Stimulated activated naive CD8-positive, alpha-beta T cell treated with anti-CD3 and anti-CD28 coated beads, Interleukin-15, Interleukin-2, amounts not matched to agents 100 U/mL and 50 U/mL, for 24 hours (primary cell): ENCODE measurements at regions not wholly inside any gene's neighbourhood (a gene's known extent, or its start where the extent isn't known, plus 50 kb on each side); places are given as distances from the start of the nearest gene placed in this dataset.
"Not testable (repeated sequence)": the region's sequence is repeated elsewhere in the genome, so short reads cannot be mapped to it uniquely, and the experiment has no call there.

ENCODE experiments used
- ATAC-seq: fragments of 150-1000 bp; cut with Tn5 transposase; one replicate; pipeline ENCODE4 v1.10.0; 2021
- DNase-seq: peaks from one replicate; pipeline ENCODE4 v3.0.0; 2021

- no peak for DNase-seq
- no peak for ATAC-seq
Measured at GRCh38 chr3:145175626-145176025, 985.4 kb downstream of the PLOD2 start.

GRCh38 chr3:145176907-145177306 lies 984.1 kb downstream of the PLOD2 start:
- ATAC-seq, result no peak
- no peak for DNase-seq

GRCh38 chr3:145177828-145178227 lies 983.2 kb downstream of the PLOD2 start:
- DNase-seq (no peak), ATAC-seq (no peak)

GRCh38 chr3:145182196-145182911 lies 978.6 kb downstream of the PLOD2 start:
- DNase-seq (no peak), ATAC-seq (no peak)

GRCh38 chr3:145183261-145183660 lies 977.7 kb downstream of the PLOD2 start:
- DNase-seq, result no peak
- ATAC-seq, result no peak

- DNase-seq (no peak), ATAC-seq (no peak)
Measured at GRCh38 chr3:145188079-145188770, 972.8 kb downstream of the PLOD2 start.

- no peak for DNase-seq
- ATAC-seq, result no peak
Measured at GRCh38 chr3:145190138-145190537, 970.8 kb downstream of the PLOD2 start.

GRCh38 chr3:145190761-145191160 lies 970.2 kb downstream of the PLOD2 start:
- DNase-seq (no peak), ATAC-seq (no peak)

- DNase-seq (no peak), ATAC-seq (no peak)
Measured at GRCh38 chr3:145191543-145191942, 969.4 kb downstream of the PLOD2 start.

- DNase-seq, result no peak
- ATAC-seq, result no peak
Measured at GRCh38 chr3:145197051-145197820, 963.7 kb downstream of the PLOD2 start.

GRCh38 chr3:145197821-145198220 lies 963.2 kb downstream of the PLOD2 start:
- ATAC-seq, result no peak
- no peak for DNase-seq

GRCh38 chr3:145209561-145209960 lies 951.4 kb downstream of the PLOD2 start:
- DNase-seq (no peak), ATAC-seq (no peak)

GRCh38 chr3:145219355-145220235 lies 941.4 kb downstream of the PLOD2 start:
- DNase-seq, result no peak
- ATAC-seq, result no peak

GRCh38 chr3:145224886-145225285 lies 936.1 kb downstream of the PLOD2 start:
- ATAC-seq (no peak), DNase-seq (no peak)

GRCh38 chr3:145243875-145244274 lies 917.1 kb downstream of the PLOD2 start:
- ATAC-seq, result no peak
- no peak for DNase-seq

- ATAC-seq, result no peak
Measured at GRCh38 chr3:145244327-145244726, 916.7 kb downstream of the PLOD2 start.

GRCh38 chr3:145246291-145246690 lies 914.7 kb downstream of the PLOD2 start:
- no peak for ATAC-seq
- DNase-seq, result no peak

More at GRCh38 chr3:145244327-145244726, 916.7 kb downstream of the PLOD2 start:
- DNase-seq, result no peak

- ATAC-seq (no peak), DNase-seq (no peak)
Measured at GRCh38 chr3:145248928-145249327, 912.1 kb downstream of the PLOD2 start.

- ATAC-seq, result no peak
- DNase-seq, result no peak
Measured at GRCh38 chr3:145251311-145251710, 909.7 kb downstream of the PLOD2 start.

- DNase-seq, ATAC-seq: not testable (repeated sequence)
Measured at GRCh38 chr3:145257967-145258366, 903.0 kb downstream of the PLOD2 start.

- DNase-seq (no peak), ATAC-seq (no peak)
Measured at GRCh38 chr3:145259166-145259880, 901.7 kb downstream of the PLOD2 start.
